B cell (primary cell): ENCODE measurements at regions not wholly inside any gene's neighbourhood (a gene's known extent, or its start where the extent isn't known, plus 50 kb on each side); places are given as distances from the start of the nearest gene placed in this dataset.

Source experiments
- ATAC-seq: fragments of 200-7000 bp; cut with Tn5 transposase; one replicate; pipeline ENCODE4 v1.10.0; 2021; ENCODE audit warnings: low read depth, mild to moderate bottlenecking, moderate number of reproducible peaks, moderate library complexity
- CTCF ChIA-PET: fragments of 350-600 bp; sonication (Branson Sonifier 250); formaldehyde crosslinking; loops from one replicate; lab custom pipeline; 2021; ENCODE audit warnings: antibody characterized with exemption, inconsistent platforms; lab: Charles Lee
- POLR2A ChIA-PET: fragments of 350-600 bp; sonication (Branson Sonifier 250); formaldehyde crosslinking; loops from one replicate; lab custom pipeline; 2021; ENCODE audit warnings: antibody characterized with exemption; lab: Charles Lee
- DNase-seq: peaks from one replicate; pipeline ENCODE4 v3.0.0; 2013
- H2AFZ ChIP-seq: 2 replicates; pipeline ENCODE4 v1.6.1; 2012; ENCODE audit warnings: mild to moderate bottlenecking, low read depth, low read length; ENCODE audit not compliant: insufficient read depth, poor library complexity, severe bottlenecking
- H3K27ac ChIP-seq, 2 donors: 1 replicate in 1 of 2; 2 replicates in 1 of 2; pipeline ENCODE4 v1.5.1; 2012 to 2013; ENCODE audit warnings: low read length in 2 of 2, mild to moderate bottlenecking in 2 of 2, moderate library complexity in 1 of 2
- H3K27me3 ChIP-seq, 4 experiments: fragments of 200-600 bp in 1 of 4; sonication (generic) in 1 of 4; replicated peaks in 1 of 4; 1 replicate in 2 of 4; 2 replicates in 2 of 4; pipeline versions ENCODE4 v1.6.1 to v1.7.0; 2013 to 2016; ENCODE audit warnings: low read length in 3 of 4, mild to moderate bottlenecking in 2 of 4, mixed read lengths in 1 of 4, moderate library complexity in 1 of 4; ENCODE audit not compliant: insufficient read depth in 4 of 4, control insufficient read depth in 3 of 4; ENCODE audit errors: control extremely low read depth in 1 of 4
- H3K36me3 ChIP-seq, 2 experiments: replicated peaks in 1 of 2; 1 replicate in 1 of 2; 2 replicates in 1 of 2; pipeline versions ENCODE4 v1.6.1 to v1.7.1; 2013; ENCODE audit warnings: low read length in 1 of 2; ENCODE audit not compliant: insufficient read depth in 2 of 2, control insufficient read depth in 1 of 2; ENCODE audit errors: control extremely low read depth in 1 of 2, extremely low read depth in 1 of 2
- H3K4me1 ChIP-seq, 2 donors: fragments of 200-600 bp in 1 of 2; sonication (generic) in 1 of 2; 1 replicate in 1 of 2; 2 replicates in 1 of 2; pipeline versions ENCODE4 v1.5.1 to v1.6.1; 2013 to 2017; ENCODE audit warnings: low read length in 2 of 2; ENCODE audit not compliant: control insufficient read depth in 2 of 2, insufficient read depth in 2 of 2
- H3K4me2 ChIP-seq: replicated peaks from 2 replicates; pipeline ENCODE3; 2012; ENCODE audit warnings: mild to moderate bottlenecking, low read depth, low read length; ENCODE audit not compliant: poor library complexity, severe bottlenecking
- H3K4me3 ChIP-seq, 5 experiments: fragments of 200-600 bp in 1 of 5; sonication (generic) in 1 of 5; 1 replicate in 3 of 5; 2 replicates in 2 of 5; pipeline versions ENCODE4 v1.5.1 to v1.7.0; 2011 to 2016; ENCODE audit warnings: low read length in 4 of 5, mild to moderate bottlenecking in 4 of 5, low read depth in 2 of 5, control low read depth in 1 of 5, moderate library complexity in 1 of 5; ENCODE audit not compliant: insufficient read depth in 1 of 5; ENCODE audit errors: control extremely low read depth in 1 of 5, extremely low read depth in 1 of 5
- H3K79me2 ChIP-seq: fragments of 200-600 bp; sonication (generic); one replicate; pipeline ENCODE4 v1.6.0; 2016; ENCODE audit warnings: low read length; ENCODE audit not compliant: control insufficient read depth, insufficient read depth
- H3K9ac ChIP-seq: fragments of 200-600 bp; sonication (generic); 2 replicates; pipeline ENCODE4 v1.6.1; 2017; ENCODE audit warnings: mild to moderate bottlenecking, low read length, moderate library complexity
- H3K9me3 ChIP-seq, 3 donors: one replicate each; pipeline versions ENCODE4 v1.6.1 to v1.7.1; 2013; ENCODE audit warnings: low read length in 2 of 3; ENCODE audit not compliant: control insufficient read depth in 2 of 3, insufficient read depth in 1 of 3; ENCODE audit errors: control extremely low read depth in 1 of 3
- H4K20me1 ChIP-seq: 2 replicates; pipeline ENCODE4 v1.6.0; 2012; ENCODE audit warnings: mild to moderate bottlenecking, low read length; ENCODE audit not compliant: insufficient read depth, control insufficient read depth, poor library complexity, severe bottlenecking
- H3K27ac Mint-ChIP-seq: one replicate; pipeline ENCODE4 v1.8.0; 2021; ENCODE audit warnings: mixed read lengths
- H3K27me3 Mint-ChIP-seq: one replicate; pipeline ENCODE4 v1.8.0; 2021; ENCODE audit warnings: mixed read lengths
- H3K4me1 Mint-ChIP-seq: one replicate; pipeline ENCODE4 v1.8.0; 2021; ENCODE audit warnings: mixed read lengths
- H3K4me3 Mint-ChIP-seq: one replicate; pipeline ENCODE4 v1.8.0; 2021; ENCODE audit warnings: mixed read lengths
- H3K9me3 Mint-ChIP-seq: one replicate; pipeline ENCODE4 v1.8.0; 2022; ENCODE audit warnings: mixed read lengths; ENCODE audit not compliant: insufficient read depth
- EZH2 ChIP-seq: IDR thresholded peaks from 2 replicates; pipeline ENCODE4 v1.6.1; 2012; ENCODE audit warnings: borderline replicate concordance, low read depth, mild to moderate bottlenecking, moderate library complexity, low read length; ENCODE audit not compliant: insufficient read depth, poor library complexity, severe bottlenecking
- WGBS: methylation state at CpG from one replicate; pipeline ENCODE4 v1.1.5; 2013; ENCODE audit warnings: missing lambda C conversion rate; ENCODE audit not compliant: insufficient coverage; 5-methylcytosine and 5-hydroxymethylcytosine counted together
- intact Hi-C: fragments of 100-400 bp; cut with micrococcal nuclease; formaldehyde crosslinking; loops from one replicate; pipeline ENCODE4 v1.10.0; 2022
- TF ChIP-seq, protein P1 (sequence below): fragments of 200-600 bp; IDR thresholded peaks from one replicate; pipeline ENCODE4 v1.8.0; 2022; ENCODE audit warnings: antibody characterized with exemption, mild to moderate bottlenecking

DNA sequence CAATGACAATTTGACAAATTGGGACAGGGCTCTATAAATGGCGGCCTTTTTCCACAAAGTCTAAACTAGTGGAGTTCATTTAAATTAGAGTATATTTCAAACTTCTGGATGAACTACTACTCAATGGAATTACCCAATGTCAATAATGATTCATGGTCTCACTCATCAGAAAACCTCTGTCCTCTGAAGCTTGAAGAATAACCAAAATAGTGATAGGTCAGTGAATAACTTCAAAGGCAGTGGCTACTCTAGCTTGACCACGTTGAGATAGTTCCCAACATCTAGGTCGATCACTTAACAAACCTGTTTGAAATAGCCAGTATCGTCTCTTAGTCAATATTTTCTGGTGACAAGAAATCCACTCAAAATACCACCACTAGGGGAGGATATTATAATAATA lies 197.6 kb downstream of the HDGFL1 start:
- Mint-ChIP-seq H3K4me1 (no peaks in the 10 kb centered on the region), H3K27ac (no peak overlapping the region), H3K4me3 (no peak overlapping the region), H3K27me3 (no peaks in the 10 kb centered on the region), H3K9me3 (peaks cover under 1% of the 10 kb centered on the region)
- Histone ChIP-seq H3K79me2 (no peaks in the 10 kb centered on the region), H3K4me2 (no peak overlapping the region), H3K9ac (no peak overlapping the region), H4K20me1 (no peaks in the 10 kb centered on the region), H3K36me3 (no peaks in the 10 kb centered on the region), H2AFZ (no peak overlapping the region), H3K9me3 (peaks cover 0 to 4% (median under 1%) of the 10 kb centered on the region in 3 donors), H3K4me3 (no peak overlapping the region), H3K4me1 (no peaks in the 10 kb centered on the region), H3K27me3 (no peaks in the 10 kb centered on the region), H3K27ac (no peak overlapping the region)
- ATAC-seq (no peak), DNase-seq (no peak)
- ChIA-PET CTCF (no interaction called here), POLR2A (no interaction called here)
- WGBS = no CpG with 5 or more reads among the region's 4 CpGs
- intact Hi-C loops = no loop called here
- no peak for TF ChIP-seq EZH2
- TF ChIP-seq, protein P1, sequence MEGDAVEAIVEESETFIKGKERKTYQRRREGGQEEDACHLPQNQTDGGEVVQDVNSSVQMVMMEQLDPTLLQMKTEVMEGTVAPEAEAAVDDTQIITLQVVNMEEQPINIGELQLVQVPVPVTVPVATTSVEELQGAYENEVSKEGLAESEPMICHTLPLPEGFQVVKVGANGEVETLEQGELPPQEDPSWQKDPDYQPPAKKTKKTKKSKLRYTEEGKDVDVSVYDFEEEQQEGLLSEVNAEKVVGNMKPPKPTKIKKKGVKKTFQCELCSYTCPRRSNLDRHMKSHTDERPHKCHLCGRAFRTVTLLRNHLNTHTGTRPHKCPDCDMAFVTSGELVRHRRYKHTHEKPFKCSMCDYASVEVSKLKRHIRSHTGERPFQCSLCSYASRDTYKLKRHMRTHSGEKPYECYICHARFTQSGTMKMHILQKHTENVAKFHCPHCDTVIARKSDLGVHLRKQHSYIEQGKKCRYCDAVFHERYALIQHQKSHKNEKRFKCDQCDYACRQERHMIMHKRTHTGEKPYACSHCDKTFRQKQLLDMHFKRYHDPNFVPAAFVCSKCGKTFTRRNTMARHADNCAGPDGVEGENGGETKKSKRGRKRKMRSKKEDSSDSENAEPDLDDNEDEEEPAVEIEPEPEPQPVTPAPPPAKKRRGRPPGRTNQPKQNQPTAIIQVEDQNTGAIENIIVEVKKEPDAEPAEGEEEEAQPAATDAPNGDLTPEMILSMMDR = no peak

DNA sequence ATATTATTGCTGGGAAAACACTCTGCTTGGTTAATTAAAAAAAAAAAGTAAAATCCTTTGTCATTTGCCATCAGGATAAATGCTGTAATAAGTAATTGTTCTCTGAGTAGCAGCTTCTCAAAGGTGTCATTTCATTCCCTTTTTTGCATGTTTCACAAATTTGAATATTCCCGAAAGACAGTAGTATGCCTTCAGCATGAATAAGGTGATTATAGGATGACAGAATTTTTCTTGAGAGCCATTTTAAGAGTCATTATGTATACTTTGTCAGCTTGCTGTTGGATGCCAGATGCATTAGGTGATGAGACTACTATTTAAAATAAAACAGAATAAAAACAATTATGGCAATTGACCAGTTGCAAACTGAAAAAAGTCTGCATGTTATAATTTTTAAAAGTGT lies 200.7 kb downstream of the HDGFL1 start:
- Histone ChIP-seq H2AFZ (no peak overlapping the region), H3K4me2 (no peak overlapping the region), H3K79me2 (no peaks in the 10 kb centered on the region), H3K4me3 (no peak overlapping the region), H3K27me3 (no peaks in the 10 kb centered on the region), H4K20me1 (no peaks in the 10 kb centered on the region), H3K4me1 (no peaks in the 10 kb centered on the region), H3K9ac (no peak overlapping the region), H3K27ac (no peak overlapping the region), H3K36me3 (no peaks in the 10 kb centered on the region), H3K9me3 (peaks cover 0 to 4% (median 2%) of the 10 kb centered on the region in 3 donors)
- H3K27ac Mint-ChIP-seq = no peak overlapping the region
- H3K27me3 Mint-ChIP-seq = no peaks in the 10 kb centered on the region
- DNase-seq (no peak), ATAC-seq (no peak)
- no CpG with 5 or more reads among the region's 1 CpG for WGBS
- H3K9me3 Mint-ChIP-seq = no peaks in the 10 kb centered on the region
- no peak for TF ChIP-seq EZH2
- TF ChIP-seq, protein P1 = no peak
- intact Hi-C loops = no loop called here
- POLR2A ChIA-PET = no interaction called here
- no peak overlapping the region for H3K4me3 Mint-ChIP-seq
- H3K4me1 Mint-ChIP-seq = no peaks in the 10 kb centered on the region
- CTCF ChIA-PET = no interaction called here
